ENCODE measurements at regions not wholly inside any gene's neighbourhood (a gene's known extent, or its start where the extent isn't known, plus 50 kb on each side); places are given as distances from the start of the nearest gene placed in this dataset.
"Not testable (repeated sequence)": the region's sequence is repeated elsewhere in the genome, so short reads cannot be mapped to it uniquely, and the experiment has no call there.

DNA sequence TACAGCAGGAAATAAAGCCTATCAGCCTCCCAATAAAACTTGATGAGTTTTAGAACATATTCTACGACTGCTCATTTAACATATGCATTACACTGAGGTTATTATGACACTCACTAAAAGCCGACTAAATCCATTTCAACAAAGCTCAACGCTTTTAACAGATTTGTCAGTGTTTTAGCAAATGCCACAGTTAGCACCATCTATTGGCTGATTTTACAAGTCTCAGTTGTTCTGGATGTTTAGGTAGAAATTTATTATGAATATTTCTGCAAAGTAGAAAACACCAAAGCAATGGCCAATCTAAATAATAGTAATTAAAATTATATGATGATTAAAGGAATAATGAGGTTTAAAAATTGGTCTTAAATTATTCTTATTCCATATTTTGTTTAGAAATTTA is 993.2 kb upstream of the PCDH7 start:
- Mint-ChIP-seq H3K27me3 (no peaks in the 10 kb centered on the region), H3K36me3 (no peaks in the 10 kb centered on the region), H3K27ac (no peak overlapping the region), H3K4me1 (no peaks in the 10 kb centered on the region), H3K9me3 (no peaks in the 10 kb centered on the region), H3K4me3 (no peak overlapping the region)
- DNase-seq, result no peak
- no peak for ATAC-seq (replicated peaks)

GRCh38 chr4:29734343-29735213 is 985.6 kb upstream of the PCDH7 start:
- no peaks in the 10 kb centered on the region for H3K9me3 Mint-ChIP-seq
- H3K4me1 Mint-ChIP-seq, result no peaks in the 10 kb centered on the region
- ATAC-seq (replicated peaks), result no peak
- no peaks in the 10 kb centered on the region for H3K36me3 Mint-ChIP-seq
- H3K27me3 Mint-ChIP-seq, result no peaks in the 10 kb centered on the region
- DNase-seq, result no peak
- no peak overlapping the region for H3K27ac Mint-ChIP-seq
- H3K4me3 Mint-ChIP-seq, result no peak overlapping the region

GRCh38 chr4:29756966-29757365 is 963.2 kb upstream of the PCDH7 start:
- H3K27ac Mint-ChIP-seq, result no peak overlapping the region
- H3K4me1 Mint-ChIP-seq, result no peaks in the 10 kb centered on the region
- H3K36me3 Mint-ChIP-seq, result no peaks in the 10 kb centered on the region
- H3K27me3 Mint-ChIP-seq, result no peaks in the 10 kb centered on the region
- H3K4me3 Mint-ChIP-seq, result no peak overlapping the region
- ATAC-seq (replicated peaks) (no peak), DNase-seq (no peak)
- peaks cover 0 to 3% of the 10 kb centered on the region in 2 donors for H3K9me3 Mint-ChIP-seq

DNA sequence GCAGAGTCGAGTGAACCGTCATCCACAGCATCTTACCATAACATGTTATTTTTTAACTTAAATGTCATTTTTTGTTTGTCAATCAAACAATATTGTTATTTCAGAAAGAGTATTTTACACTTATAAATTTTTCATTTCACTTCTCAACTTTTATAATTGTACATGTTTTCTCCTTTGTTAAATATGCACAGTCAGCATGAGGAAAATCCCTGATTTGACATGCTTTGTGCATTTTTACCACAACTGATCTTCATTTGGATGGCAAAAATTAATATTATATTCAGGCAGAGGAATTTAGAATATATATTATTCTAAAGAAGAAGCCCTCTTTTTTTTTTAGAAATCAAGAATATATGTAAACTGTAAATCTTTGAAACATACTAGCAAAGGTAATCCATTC is 958.0 kb upstream of the PCDH7 start:
- H3K27me3 Mint-ChIP-seq, result no peaks in the 10 kb centered on the region
- DNase-seq (no peak), ATAC-seq (replicated peaks) (no peak)
- no peaks in the 10 kb centered on the region for H3K4me1 Mint-ChIP-seq
- H3K9me3 Mint-ChIP-seq, result peaks cover 0 to 3% of the 10 kb centered on the region in 2 donors
- H3K4me3 Mint-ChIP-seq, result no peak overlapping the region
- no peaks in the 10 kb centered on the region for H3K36me3 Mint-ChIP-seq
- no peak overlapping the region for H3K27ac Mint-ChIP-seq

GRCh38 chr4:29770627-29771026 is 949.5 kb upstream of the PCDH7 start:
- ATAC-seq (replicated peaks), result no peak
- no peak overlapping the region for H3K4me3 Mint-ChIP-seq
- H3K4me1 Mint-ChIP-seq, result no peaks in the 10 kb centered on the region
- H3K9me3 Mint-ChIP-seq, result peaks cover 10 to 12% of the 10 kb centered on the region in 2 donors
- H3K36me3 Mint-ChIP-seq, result no peaks in the 10 kb centered on the region
- no peak for DNase-seq
- no peaks in the 10 kb centered on the region for H3K27me3 Mint-ChIP-seq
- H3K27ac Mint-ChIP-seq, result no peak overlapping the region

DNA sequence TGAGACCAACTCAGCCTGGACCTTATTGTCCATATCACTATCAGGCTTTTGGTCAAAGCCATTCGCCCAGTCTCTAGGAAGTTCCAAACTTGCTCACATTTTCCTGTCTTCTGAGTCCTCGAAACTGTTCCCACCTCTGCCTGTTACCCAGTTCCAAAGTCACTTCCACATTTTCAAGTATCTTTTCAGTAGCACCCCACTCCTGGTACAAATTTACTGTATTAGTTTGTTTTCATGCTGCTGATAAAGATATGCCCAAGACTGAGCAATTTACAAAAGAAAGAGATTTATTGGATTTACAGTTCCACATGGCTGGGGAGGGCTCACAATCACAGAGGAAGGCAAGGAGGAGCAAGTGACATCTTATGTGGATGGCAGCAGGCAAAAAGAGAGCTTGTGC is 932.0 kb upstream of the PCDH7 start:
- not testable (repeated sequence) for H3K27ac Mint-ChIP-seq; H3K4me3 Mint-ChIP-seq; H3K27me3 Mint-ChIP-seq; ATAC-seq (replicated peaks); DNase-seq; H3K36me3 Mint-ChIP-seq; H3K4me1 Mint-ChIP-seq
- peaks cover 11 to 13% of the 10 kb centered on the region in 2 donors for H3K9me3 Mint-ChIP-seq

GRCh38 chr4:29805245-29805644 is 914.9 kb upstream of the PCDH7 start:
- no peak for ATAC-seq (replicated peaks)
- Mint-ChIP-seq H3K36me3 (no peaks in the 10 kb centered on the region), H3K27ac (no peak overlapping the region), H3K4me1 (no peaks in the 10 kb centered on the region), H3K4me3 (no peak overlapping the region), H3K27me3 (no peaks in the 10 kb centered on the region), H3K9me3 (peaks cover 6 to 9% of the 10 kb centered on the region in 2 donors)
- no peak for DNase-seq

GRCh38 chr4:29805916-29806480 is 914.2 kb upstream of the PCDH7 start:
- Mint-ChIP-seq H3K36me3 (no peaks in the 10 kb centered on the region), H3K27me3 (no peaks in the 10 kb centered on the region), H3K27ac (no peak overlapping the region), H3K9me3 (peaks cover 6 to 8% of the 10 kb centered on the region in 2 donors), H3K4me3 (no peak overlapping the region), H3K4me1 (no peaks in the 10 kb centered on the region)
- ATAC-seq (replicated peaks) (no peak), DNase-seq (no peak)

GRCh38 chr4:29817961-29818360 is 902.2 kb upstream of the PCDH7 start:
- ATAC-seq (replicated peaks) (no peak), DNase-seq (no peak)
- no peak overlapping the region for H3K27ac Mint-ChIP-seq
- H3K4me3 Mint-ChIP-seq, result no peak overlapping the region
- no peaks in the 10 kb centered on the region for H3K36me3 Mint-ChIP-seq
- H3K27me3 Mint-ChIP-seq, result no peaks in the 10 kb centered on the region
- H3K4me1 Mint-ChIP-seq, result no peaks in the 10 kb centered on the region
- H3K9me3 Mint-ChIP-seq, result peaks cover 6 to 13% of the 10 kb centered on the region in 2 donors

DNA sequence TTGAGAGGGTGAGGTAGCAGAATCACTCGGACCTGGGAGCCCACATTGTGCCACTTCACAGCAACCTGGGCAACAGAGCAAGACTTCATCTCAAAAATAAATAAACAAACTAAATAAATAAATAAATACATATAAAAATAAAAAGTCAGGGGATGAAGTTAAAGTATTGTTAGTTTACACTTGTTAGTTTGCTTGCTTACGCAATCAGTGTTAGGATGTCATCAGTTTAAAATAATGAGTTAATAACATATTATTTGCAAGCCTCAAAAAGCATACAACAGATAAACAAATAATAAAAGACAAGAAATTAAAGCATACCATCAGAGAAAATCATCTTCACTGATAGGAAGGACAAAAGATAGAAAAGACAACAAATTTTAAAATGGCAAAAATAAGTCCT is 891.1 kb upstream of the PCDH7 start:
- no peaks in the 10 kb centered on the region for H3K4me1 Mint-ChIP-seq
- H3K27ac Mint-ChIP-seq, result no peak overlapping the region
- H3K27me3 Mint-ChIP-seq, result no peaks in the 10 kb centered on the region
- H3K4me3 Mint-ChIP-seq, result no peak overlapping the region
- DNase-seq (no peak), ATAC-seq (replicated peaks) (no peak)
- no peaks in the 10 kb centered on the region for H3K36me3 Mint-ChIP-seq
- H3K9me3 Mint-ChIP-seq, result peaks cover 6 to 12% of the 10 kb centered on the region in 2 donors

DNA sequence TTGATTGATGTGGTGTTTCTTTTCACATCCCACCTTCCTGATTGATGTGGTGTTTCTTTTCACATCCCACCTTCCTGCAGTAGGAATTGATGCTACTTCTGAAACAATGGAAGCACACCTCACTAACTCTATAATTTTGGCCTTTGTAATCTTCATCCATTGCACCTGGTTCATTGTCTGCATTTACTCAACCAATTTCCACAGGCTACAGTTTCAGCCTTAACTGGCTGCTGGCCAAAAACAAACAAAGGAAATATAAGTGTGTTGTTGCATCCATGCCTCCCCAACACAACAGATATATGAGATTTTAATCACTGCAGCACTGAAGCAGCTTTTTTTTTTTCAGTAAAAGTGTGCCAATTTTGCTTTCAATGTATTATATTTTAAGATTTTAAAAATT is 867.6 kb upstream of the PCDH7 start:
- Mint-ChIP-seq H3K27ac (no peak overlapping the region), H3K27me3 (no peaks in the 10 kb centered on the region), H3K4me3 (no peak overlapping the region), H3K36me3 (no peaks in the 10 kb centered on the region), H3K9me3 (peaks cover 4 to 9% of the 10 kb centered on the region in 2 donors), H3K4me1 (no peaks in the 10 kb centered on the region)
- no peak for DNase-seq
- ATAC-seq (replicated peaks), result no peak

GRCh38 chr4:29853833-29854232 is 866.3 kb upstream of the PCDH7 start:
- H3K27me3 Mint-ChIP-seq, result no peaks in the 10 kb centered on the region
- H3K4me1 Mint-ChIP-seq, result no peaks in the 10 kb centered on the region
- H3K27ac Mint-ChIP-seq, result no peak overlapping the region
- DNase-seq (no peak), ATAC-seq (replicated peaks) (no peak)
- no peak overlapping the region for H3K4me3 Mint-ChIP-seq
- peaks cover 8 to 9% of the 10 kb centered on the region in 2 donors for H3K9me3 Mint-ChIP-seq
- no peaks in the 10 kb centered on the region for H3K36me3 Mint-ChIP-seq

DNA sequence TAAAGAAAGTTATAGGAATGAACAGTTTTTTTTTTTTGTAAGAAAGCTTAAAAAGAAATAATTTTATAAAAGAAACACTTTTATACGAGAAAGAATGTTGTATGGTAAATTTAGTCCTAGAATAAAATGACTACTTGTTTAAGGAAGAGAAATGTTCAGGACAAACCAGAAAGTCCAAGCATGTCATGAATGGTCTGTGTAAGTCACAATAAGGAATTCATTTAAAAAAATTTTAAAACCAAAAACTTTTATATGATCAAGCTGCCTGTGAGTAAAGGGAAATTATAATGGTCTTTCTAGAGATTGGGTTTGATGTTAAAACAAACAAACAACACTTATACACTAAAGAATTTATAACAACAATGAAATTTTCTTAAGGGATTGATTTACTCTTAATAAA is 858.9 kb upstream of the PCDH7 start:
- Mint-ChIP-seq H3K9me3 (peaks cover 9% of the 10 kb centered on the region in 2 donors), H3K4me1 (no peaks in the 10 kb centered on the region), H3K27ac (no peak overlapping the region), H3K36me3 (no peaks in the 10 kb centered on the region), H3K4me3 (no peak overlapping the region), H3K27me3 (no peaks in the 10 kb centered on the region)
- ATAC-seq (replicated peaks) (no peak), DNase-seq (no peak)

GRCh38 chr4:29867412-29867811 is 852.8 kb upstream of the PCDH7 start:
- Mint-ChIP-seq H3K27ac (no peak overlapping the region), H3K9me3 (peaks cover 2 to 10% of the 10 kb centered on the region in 2 donors), H3K4me3 (no peak overlapping the region), H3K27me3 (no peaks in the 10 kb centered on the region), H3K4me1 (no peaks in the 10 kb centered on the region), H3K36me3 (no peaks in the 10 kb centered on the region)
- DNase-seq, result no peak
- no peak for ATAC-seq (replicated peaks)

- no peak overlapping the region for H3K27ac Mint-ChIP-seq
- H3K4me3 Mint-ChIP-seq, result no peak overlapping the region
- DNase-seq (no peak), ATAC-seq (replicated peaks) (no peak)
- no peaks in the 10 kb centered on the region for H3K36me3 Mint-ChIP-seq
- peaks cover 4 to 5% of the 10 kb centered on the region in 2 donors for H3K9me3 Mint-ChIP-seq
- no peaks in the 10 kb centered on the region for H3K27me3 Mint-ChIP-seq
- no peaks in the 10 kb centered on the region for H3K4me1 Mint-ChIP-seq
Observed at GRCh38 chr4:29900336-29900735, 819.8 kb upstream of the PCDH7 start.

Measured in stimulated activated naive B cell treated with anti-CD40 and anti-IgM and Interleukin-4, amounts not matched to agents 10 μg/mL and 1 μg/mL and 100 μg/mL, for 72 hours (primary cell).